ENCODE measurements at regions not wholly inside any gene's neighbourhood (a gene's known extent, or its start where the extent isn't known, plus 50 kb on each side); places are given as distances from the start of the nearest gene placed in this dataset.
A peak's percentile ranks its signal among the peaks of the same experiment; 100 is the strongest.
"Not testable (repeated sequence)": the region's sequence is repeated elsewhere in the genome, so short reads cannot be mapped to it uniquely, and the experiment has no call there.

DNA sequence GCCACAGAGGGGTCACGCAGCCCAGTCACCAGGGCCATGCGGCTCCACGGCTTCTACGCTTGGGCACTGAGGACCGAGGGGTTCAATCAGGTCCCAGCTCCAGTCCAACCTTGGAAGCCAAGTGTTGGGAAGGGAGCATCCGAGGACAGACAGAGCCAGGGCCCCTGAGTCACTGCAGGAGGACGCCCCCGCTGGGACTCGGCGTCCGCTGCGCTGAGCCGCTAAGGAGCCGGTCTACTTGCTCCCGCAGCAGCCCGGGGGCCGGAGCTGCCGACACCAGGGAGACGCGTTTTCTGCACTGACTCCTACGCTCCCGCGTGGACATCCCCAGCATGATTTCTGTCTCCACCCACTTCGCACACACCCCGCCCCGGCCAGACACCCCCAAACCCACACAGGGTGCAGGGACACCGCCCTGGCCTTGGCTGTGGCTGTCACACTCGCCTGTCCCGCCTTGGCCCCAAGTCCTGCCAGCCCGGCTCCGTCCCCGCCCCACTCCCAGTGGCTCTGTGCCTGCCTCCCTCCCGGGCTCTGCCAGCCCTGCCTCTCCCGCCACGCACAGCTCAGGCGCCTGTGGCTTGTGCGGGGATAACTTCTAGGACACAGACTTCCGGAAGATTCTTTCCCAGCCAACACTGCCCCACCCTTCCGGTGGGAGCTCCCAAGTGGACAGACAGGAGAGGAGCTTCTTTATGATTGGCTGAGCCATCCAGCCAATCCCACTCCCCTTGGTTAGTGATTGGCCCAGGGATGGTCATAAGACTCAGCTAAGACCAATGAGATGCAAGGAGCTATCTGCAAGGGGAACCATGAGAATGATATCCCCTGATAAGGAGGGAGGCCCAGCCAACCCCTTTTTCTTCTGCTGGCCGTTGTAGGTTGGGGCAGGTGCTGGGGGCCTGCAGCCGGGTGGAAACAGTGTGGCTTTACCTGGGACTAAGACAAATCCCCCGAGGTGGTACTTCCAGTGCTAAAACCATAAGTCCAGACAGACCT lies 118.9 kb upstream of the SFSWAP start:
- H3K36me3 ChIP-seq (ENCODE audit: control insufficient read depth, insufficient read depth, low read length) = no peaks in the 10 kb centered on the region
- H3K9me3 ChIP-seq (ENCODE audit: control insufficient read depth, insufficient read depth, low read length) = no peaks in the 10 kb centered on the region
- H3K4me3 ChIP-seq (ENCODE audit: low read depth, low read length) = no peak overlapping the region
- no peaks in the 10 kb centered on the region for H3K27me3 ChIP-seq (ENCODE audit: control insufficient read depth, insufficient read depth, low read length)
- DNase-seq (ENCODE audit: low read depth in 4 of 6, low spot score in 6 of 6) = no peak
- no peaks in the 10 kb centered on the region for H3K4me1 ChIP-seq (ENCODE audit: control insufficient read depth, insufficient read depth, low read length)
- no peak overlapping the region for H3K27ac ChIP-seq (ENCODE audit: low read depth, low read length)
- WGBS (ENCODE audit: insufficient coverage) = 90% methylated on average over 39 of the region's 42 CpGs

DNA sequence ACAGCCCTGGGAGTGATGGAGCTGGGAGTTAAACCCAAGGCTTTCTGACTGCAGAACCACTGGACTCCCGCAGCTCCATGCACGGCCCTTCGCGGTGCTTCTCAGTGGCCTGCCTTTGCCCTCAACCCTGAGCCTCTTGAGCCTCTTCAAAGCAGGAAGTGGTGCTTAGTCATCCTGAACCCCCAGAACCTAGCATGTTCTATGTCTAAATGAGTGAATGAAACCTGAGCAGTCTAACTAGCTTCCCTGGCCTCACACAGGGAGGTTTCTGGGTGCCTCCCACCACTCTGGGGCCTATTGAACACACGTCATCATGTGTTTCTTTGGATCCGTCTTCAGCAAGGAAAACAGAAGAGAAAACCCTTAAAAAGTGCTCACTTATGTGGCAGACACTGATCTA lies 117.9 kb upstream of the SFSWAP start:
- peaks cover 6% of the 10 kb centered on the region for H3K4me1 ChIP-seq (ENCODE audit: control insufficient read depth, insufficient read depth, low read length)
- H3K36me3 ChIP-seq (ENCODE audit: control insufficient read depth, insufficient read depth, low read length) = no peaks in the 10 kb centered on the region
- DNase-seq (ENCODE audit: low read depth in 4 of 6, low spot score in 6 of 6) = no peak
- H3K27me3 ChIP-seq (ENCODE audit: control insufficient read depth, insufficient read depth, low read length) = no peaks in the 10 kb centered on the region
- H3K4me3 ChIP-seq (ENCODE audit: low read depth, low read length) = no peak overlapping the region
- 80% methylated on average over 4 of the region's 6 CpGs for WGBS (ENCODE audit: insufficient coverage)
- no peak overlapping the region for H3K27ac ChIP-seq (ENCODE audit: low read depth, low read length)
- no peaks in the 10 kb centered on the region for H3K9me3 ChIP-seq (ENCODE audit: control insufficient read depth, insufficient read depth, low read length)

DNA sequence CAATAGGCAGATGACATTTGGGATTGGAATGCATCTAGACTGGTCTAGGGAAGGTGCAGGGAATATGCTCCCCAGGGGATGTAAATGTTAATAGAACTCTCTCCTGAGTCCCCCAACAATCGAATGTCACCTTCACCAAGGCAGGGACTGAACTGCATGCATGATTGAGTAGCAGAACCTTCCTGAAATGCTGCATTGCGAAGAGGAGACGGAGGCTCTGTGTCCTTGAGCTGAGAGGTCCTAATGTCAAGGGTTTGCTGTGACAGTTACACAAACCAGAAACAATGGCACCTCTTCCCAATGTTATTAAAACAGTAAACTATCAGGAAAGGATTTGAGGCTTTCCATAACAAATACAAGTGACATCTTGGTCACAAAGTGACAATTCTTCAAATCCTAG lies 117.5 kb upstream of the SFSWAP start:
- no peaks in the 10 kb centered on the region for H3K9me3 ChIP-seq (ENCODE audit: control insufficient read depth, insufficient read depth, low read length)
- no peaks in the 10 kb centered on the region for H3K27me3 ChIP-seq (ENCODE audit: control insufficient read depth, insufficient read depth, low read length)
- H3K27ac ChIP-seq (ENCODE audit: low read depth, low read length) = no peak overlapping the region
- peak in 1 of 6 donors; percentile 59 for DNase-seq (ENCODE audit: low read depth in 4 of 6, low spot score in 6 of 6)
- peaks cover 7% of the 10 kb centered on the region for H3K4me1 ChIP-seq (ENCODE audit: control insufficient read depth, insufficient read depth, low read length)
- WGBS (ENCODE audit: insufficient coverage) = 79% methylated on average over 2 of the region's 3 CpGs
- H3K36me3 ChIP-seq (ENCODE audit: control insufficient read depth, insufficient read depth, low read length) = no peaks in the 10 kb centered on the region
- no peak overlapping the region for H3K4me3 ChIP-seq (ENCODE audit: low read depth, low read length)

DNA sequence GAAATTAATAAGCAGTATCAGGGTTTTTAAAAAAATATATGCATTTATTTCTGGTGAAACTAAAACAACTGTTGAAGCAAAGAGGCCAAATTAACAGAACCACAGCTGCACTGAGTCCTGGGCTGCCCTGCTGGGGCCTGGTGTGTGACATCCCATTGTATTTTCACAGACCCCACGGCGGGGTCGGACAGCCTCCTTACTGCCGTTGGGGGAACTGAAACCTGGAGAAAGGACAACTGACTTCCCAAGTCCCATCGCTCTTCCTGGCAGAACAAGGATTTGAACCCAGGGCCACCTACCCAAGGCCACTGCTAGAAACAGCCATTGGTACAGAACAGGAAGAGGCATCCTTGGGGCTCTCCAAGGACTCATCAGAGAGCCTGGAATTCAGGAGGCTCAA lies 114.8 kb upstream of the SFSWAP start:
- Histone ChIP-seq H3K4me1 (ENCODE audit: control insufficient read depth, insufficient read depth, low read length) (peaks cover 28% of the 10 kb centered on the region), H3K9me3 (ENCODE audit: control insufficient read depth, insufficient read depth, low read length) (no peaks in the 10 kb centered on the region), H3K27me3 (ENCODE audit: control insufficient read depth, insufficient read depth, low read length) (no peaks in the 10 kb centered on the region), H3K4me3 (ENCODE audit: low read depth, low read length) (no peak overlapping the region), H3K27ac (ENCODE audit: low read depth, low read length) (no peak overlapping the region), H3K36me3 (ENCODE audit: control insufficient read depth, insufficient read depth, low read length) (no peaks in the 10 kb centered on the region)
- WGBS (ENCODE audit: insufficient coverage) = 73% methylated on average over 5 of the region's 5 CpGs
- no peak for DNase-seq (ENCODE audit: low read depth in 4 of 6, low spot score in 6 of 6)

DNA sequence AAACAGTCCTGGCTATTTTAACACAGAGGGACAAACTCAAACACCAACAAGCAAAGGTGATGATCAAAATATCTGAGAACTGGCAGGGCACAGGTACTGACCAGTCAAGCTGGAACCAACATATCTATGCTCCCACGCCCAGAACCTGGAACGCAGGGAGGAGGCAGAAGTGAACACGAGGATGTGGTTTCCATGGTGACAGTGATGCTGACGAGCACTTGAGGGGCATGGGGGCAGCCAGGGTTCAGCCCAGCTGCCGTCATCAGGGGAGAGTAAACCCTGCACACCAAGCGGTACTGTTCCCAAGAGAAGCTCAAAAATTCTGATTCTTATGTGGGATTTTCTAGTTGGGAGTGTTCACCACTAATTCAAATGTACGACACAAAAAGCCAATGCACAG lies 113.6 kb upstream of the SFSWAP start:
- 24% methylated on average over 4 of the region's 7 CpGs for WGBS (ENCODE audit: insufficient coverage)
- H3K4me1 ChIP-seq (ENCODE audit: control insufficient read depth, insufficient read depth, low read length) = peaks cover 28% of the 10 kb centered on the region
- no peaks in the 10 kb centered on the region for H3K27me3 ChIP-seq (ENCODE audit: control insufficient read depth, insufficient read depth, low read length)
- H3K27ac ChIP-seq (ENCODE audit: low read depth, low read length) = no peak overlapping the region
- no peaks in the 10 kb centered on the region for H3K9me3 ChIP-seq (ENCODE audit: control insufficient read depth, insufficient read depth, low read length)
- H3K36me3 ChIP-seq (ENCODE audit: control insufficient read depth, insufficient read depth, low read length) = no peaks in the 10 kb centered on the region
- no peak overlapping the region for H3K4me3 ChIP-seq (ENCODE audit: low read depth, low read length)
- no peak for DNase-seq (ENCODE audit: low read depth in 4 of 6, low spot score in 6 of 6)

DNA sequence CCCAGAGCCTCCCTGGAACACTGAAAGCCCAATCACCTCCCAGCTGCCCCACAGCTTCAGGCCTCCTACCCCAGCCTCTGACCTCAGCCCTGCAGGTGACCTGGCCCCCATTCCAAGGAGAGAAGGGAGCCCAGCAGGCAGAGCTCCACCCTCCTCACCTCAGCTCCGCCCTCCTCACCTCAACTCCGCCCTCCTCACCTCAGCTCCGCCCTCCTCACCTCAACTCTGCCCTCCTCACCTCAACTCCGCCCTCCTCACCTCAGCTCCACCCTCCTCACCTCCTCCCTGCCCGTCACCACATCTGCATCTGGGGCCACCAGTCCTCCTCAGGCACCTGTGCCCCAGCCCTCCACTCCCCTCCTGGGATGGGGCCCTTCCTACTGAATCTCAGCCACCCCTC lies 112.2 kb upstream of the SFSWAP start:
- Histone ChIP-seq H3K9me3 (ENCODE audit: control insufficient read depth, insufficient read depth, low read length) (no peaks in the 10 kb centered on the region), H3K36me3 (ENCODE audit: control insufficient read depth, insufficient read depth, low read length) (no peaks in the 10 kb centered on the region), H3K27me3 (ENCODE audit: control insufficient read depth, insufficient read depth, low read length) (no peaks in the 10 kb centered on the region), H3K4me1 (ENCODE audit: control insufficient read depth, insufficient read depth, low read length) (peaks cover 32% of the 10 kb centered on the region), H3K27ac (ENCODE audit: low read depth, low read length) (no peak overlapping the region), H3K4me3 (ENCODE audit: low read depth, low read length) (no peak overlapping the region)
- WGBS (ENCODE audit: insufficient coverage) = 88% methylated on average over 5 of the region's 5 CpGs
- DNase-seq (ENCODE audit: low read depth in 4 of 6, low spot score in 6 of 6) = no peak

DNA sequence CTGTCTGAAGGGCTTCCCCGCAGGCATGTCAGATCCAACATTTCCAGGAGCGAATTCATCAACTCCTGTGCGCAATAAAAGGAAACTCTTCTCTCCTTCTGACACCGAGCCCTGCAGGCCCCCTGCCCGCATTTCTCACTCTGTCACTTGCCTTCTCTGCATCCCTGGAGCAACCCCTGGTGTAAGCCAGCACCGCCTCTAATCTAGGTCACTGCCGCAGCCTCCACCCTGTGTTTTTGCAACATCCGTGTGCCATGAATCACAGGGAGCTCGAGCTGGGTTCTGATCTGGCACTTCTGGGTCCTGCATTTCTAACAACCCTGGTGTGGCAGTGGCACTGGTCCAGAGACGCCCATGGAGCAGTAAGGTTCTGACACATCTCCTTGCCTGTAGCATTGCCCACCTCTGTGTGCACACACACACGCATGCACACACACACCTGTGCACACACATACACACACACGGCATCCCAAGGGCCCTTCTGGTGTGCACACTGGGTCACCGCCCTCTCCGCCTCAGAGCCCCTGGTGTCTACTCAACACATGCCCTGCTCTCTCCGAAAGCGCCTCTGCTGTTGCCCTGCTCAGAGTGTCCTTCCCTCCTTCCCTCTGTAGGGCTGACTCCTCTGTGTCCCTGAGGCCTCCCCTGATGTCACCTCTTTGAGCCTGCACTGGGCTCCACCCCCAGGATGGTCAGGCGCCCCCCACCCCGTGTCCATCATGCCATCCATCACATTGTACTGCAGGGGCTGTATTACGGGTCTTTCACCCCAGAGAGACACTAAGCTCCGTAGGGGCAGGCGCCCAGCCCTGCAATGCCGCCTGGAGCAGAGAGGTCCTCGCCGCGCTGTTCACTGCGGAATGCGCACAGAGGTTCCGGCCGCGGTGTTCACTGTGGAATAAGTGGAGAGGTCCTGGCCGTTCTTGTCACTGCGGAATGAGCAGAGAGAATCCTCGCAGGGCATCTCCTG lies 111.4 kb upstream of the SFSWAP start:
- H3K27ac ChIP-seq (ENCODE audit: low read depth, low read length) = no peak overlapping the region
- no peaks in the 10 kb centered on the region for H3K9me3 ChIP-seq (ENCODE audit: control insufficient read depth, insufficient read depth, low read length)
- H3K27me3 ChIP-seq (ENCODE audit: control insufficient read depth, insufficient read depth, low read length) = no peaks in the 10 kb centered on the region
- peaks cover 38% of the 10 kb centered on the region for H3K4me1 ChIP-seq (ENCODE audit: control insufficient read depth, insufficient read depth, low read length)
- DNase-seq (ENCODE audit: low read depth in 4 of 6, low spot score in 6 of 6) = no peak
- WGBS (ENCODE audit: insufficient coverage) = 77% methylated on average over 32 of the region's 33 CpGs
- H3K4me3 ChIP-seq (ENCODE audit: low read depth, low read length) = no peak overlapping the region
- H3K36me3 ChIP-seq (ENCODE audit: control insufficient read depth, insufficient read depth, low read length) = no peaks in the 10 kb centered on the region

DNA sequence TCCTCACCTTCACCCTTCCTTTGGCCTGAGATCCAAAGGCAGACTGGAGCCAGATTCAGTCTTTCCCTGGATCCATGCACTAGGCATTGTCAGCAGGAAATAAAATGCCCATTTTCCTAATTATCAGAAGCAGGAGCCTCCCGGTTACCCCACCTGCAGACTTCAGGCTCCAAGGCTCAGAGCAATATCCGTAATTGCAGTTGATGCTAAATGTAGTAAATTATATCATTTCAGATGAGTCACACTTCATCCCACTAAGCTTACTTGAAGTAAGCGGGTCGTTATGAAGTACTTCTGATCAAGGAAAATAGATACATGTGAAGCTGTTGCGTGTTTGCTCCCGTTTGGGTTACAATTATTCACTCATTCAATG lies 110.7 kb upstream of the SFSWAP start:
- H3K9me3 ChIP-seq (ENCODE audit: control insufficient read depth, insufficient read depth, low read length) = no peaks in the 10 kb centered on the region
- peaks cover 40% of the 10 kb centered on the region for H3K4me1 ChIP-seq (ENCODE audit: control insufficient read depth, insufficient read depth, low read length)
- no CpG with 5 or more reads among the region's 6 CpGs for WGBS (ENCODE audit: insufficient coverage)
- no peaks in the 10 kb centered on the region for H3K36me3 ChIP-seq (ENCODE audit: control insufficient read depth, insufficient read depth, low read length)
- no peaks in the 10 kb centered on the region for H3K27me3 ChIP-seq (ENCODE audit: control insufficient read depth, insufficient read depth, low read length)
- H3K4me3 ChIP-seq (ENCODE audit: low read depth, low read length) = no peak overlapping the region
- peak in 1 of 6 donors; percentile 88 for DNase-seq (ENCODE audit: low read depth in 4 of 6, low spot score in 6 of 6)
- no peak overlapping the region for H3K27ac ChIP-seq (ENCODE audit: low read depth, low read length)

DNA sequence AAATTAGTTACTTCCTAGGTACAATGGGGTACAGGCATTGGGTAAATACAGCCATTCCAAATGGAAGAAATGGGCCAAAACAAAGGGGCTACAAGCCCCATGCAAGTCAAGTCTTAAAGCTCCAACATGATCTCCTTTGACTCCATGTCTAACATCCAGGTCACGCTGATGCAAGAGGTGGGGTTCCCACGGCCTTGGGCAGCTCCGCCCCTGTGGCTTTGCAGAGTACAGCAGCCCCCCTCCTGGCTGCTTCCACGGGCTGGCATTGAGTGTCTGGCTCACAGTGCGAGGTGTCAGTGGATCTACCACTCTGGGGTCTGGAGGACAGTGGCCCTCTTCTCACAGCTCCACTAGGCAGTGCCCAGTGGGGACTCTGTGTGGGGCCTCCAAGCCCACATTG lies 109.4 kb upstream of the SFSWAP start:
- DNase-seq (ENCODE audit: low read depth in 4 of 6, low spot score in 6 of 6); H3K27ac ChIP-seq (ENCODE audit: low read depth, low read length); H3K36me3 ChIP-seq (ENCODE audit: control insufficient read depth, insufficient read depth, low read length); H3K27me3 ChIP-seq (ENCODE audit: control insufficient read depth, insufficient read depth, low read length); H3K9me3 ChIP-seq (ENCODE audit: control insufficient read depth, insufficient read depth, low read length); H3K4me3 ChIP-seq (ENCODE audit: low read depth, low read length): not testable (repeated sequence)
- 93% methylated on average over 5 of the region's 5 CpGs for WGBS (ENCODE audit: insufficient coverage)
- peaks cover 40% of the 10 kb centered on the region for H3K4me1 ChIP-seq (ENCODE audit: control insufficient read depth, insufficient read depth, low read length)
